Fibroblast of skin of scalp (primary cell): ENCODE measurements at regions not wholly inside any gene's neighbourhood (a gene's known extent, or its start where the extent isn't known, plus 50 kb on each side); places are given as distances from the start of the nearest gene placed in this dataset.
"Not testable (repeated sequence)": the region's sequence is repeated elsewhere in the genome, so short reads cannot be mapped to it uniquely, and the experiment has no call there.

ENCODE experiments used
- DNase-seq: peaks from one replicate; pipeline ENCODE4 v3.0.0-alpha.2; 2013

DNA sequence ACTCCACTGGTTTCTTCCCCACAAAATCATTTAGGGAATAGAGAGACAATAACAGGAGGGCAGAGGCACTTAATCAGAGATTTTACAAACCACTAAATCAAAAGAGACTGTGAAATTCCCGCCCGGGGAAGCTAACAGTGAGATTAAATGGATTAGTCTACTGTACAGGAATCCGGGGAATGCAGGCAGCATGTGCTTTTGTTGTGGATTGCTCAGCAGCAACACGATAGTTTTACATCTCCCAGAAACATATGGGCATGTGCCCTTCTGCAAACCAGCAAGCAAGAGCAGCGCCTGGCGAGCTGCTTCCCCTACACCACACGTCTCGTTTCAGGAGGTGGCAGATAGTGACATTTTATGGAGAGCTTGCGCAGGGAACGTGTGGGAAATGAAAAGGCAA, 382.3 kb downstream of the CD83 start:
- DNase-seq: peak; percentile 94

GRCh38 chr6:14500809-14501208, 383.2 kb downstream of the CD83 start:
- no peak for DNase-seq

DNA sequence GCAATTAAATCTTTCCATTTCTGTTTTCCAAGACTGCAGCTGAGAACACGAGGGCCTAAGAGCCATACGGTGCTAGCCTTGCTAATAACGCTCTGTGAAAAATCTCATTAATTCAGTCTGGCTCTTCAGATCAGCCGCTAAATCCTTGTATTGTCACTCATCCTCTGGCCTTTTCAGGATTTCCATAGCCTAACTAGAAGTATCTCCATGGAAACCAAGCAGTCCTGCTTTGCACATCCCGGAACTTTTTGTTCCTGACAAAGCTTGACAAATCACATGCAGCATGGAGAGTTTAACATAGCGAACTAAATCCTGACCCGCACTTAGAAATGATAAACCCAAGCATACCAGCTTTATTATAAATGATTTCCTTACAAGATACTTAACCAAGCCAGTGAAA, 383.7 kb downstream of the CD83 start:
- DNase-seq: no peak

DNA sequence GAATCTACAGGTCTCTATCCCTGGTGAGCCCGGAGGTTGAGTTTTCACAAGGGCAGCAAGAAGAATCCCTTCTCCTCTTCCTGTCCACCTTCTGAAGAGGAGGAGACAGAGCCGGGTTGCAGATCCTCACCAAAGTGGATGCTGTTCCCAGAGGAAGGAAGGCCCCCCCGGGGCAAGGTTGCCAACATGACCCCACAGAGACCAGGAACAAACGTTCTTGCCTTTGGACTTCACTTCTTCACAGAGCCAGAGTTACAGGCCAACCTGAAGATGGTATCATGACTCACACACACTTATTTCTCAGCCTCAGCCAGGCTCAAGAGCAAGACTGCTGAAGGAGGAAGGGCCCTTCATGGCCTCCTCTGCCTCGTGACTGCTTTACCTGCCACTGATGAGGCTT, 384.3 kb downstream of the CD83 start:
- DNase-seq: no peak

GRCh38 chr6:14502551-14502950, 385.0 kb downstream of the CD83 start:
- DNase-seq: no peak

GRCh38 chr6:14505401-14505800, 387.8 kb downstream of the CD83 start:
- DNase-seq: no peak

DNA sequence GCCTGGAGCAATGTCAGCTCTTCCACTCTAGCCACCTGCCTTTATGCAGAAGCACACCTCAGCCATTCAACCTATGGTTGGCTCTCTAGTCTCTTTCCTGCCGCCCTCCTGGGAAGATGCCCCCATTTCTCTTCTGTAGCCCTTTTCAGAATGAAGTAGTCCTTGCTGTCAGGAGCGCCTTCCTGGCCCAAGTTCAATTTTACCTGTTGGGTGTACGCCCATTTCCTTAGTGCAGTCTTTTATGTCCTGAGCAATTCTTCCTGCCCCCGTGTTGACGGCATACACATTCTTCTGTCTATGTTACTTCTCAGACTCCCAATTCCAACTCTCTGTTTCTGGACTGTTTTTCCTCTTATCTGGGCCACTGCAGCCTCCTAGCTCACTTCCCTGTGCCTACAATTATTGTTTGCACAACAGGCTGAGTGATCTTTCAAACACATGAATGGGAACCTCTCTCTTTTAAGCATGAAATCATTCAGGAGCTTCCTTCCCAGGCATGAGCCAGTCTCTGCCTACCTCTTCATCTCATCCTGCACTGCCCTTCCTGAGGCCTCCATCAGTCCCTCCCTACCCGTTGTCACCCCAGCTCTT, 389.2 kb downstream of the CD83 start:
- no peak for DNase-seq

DNA sequence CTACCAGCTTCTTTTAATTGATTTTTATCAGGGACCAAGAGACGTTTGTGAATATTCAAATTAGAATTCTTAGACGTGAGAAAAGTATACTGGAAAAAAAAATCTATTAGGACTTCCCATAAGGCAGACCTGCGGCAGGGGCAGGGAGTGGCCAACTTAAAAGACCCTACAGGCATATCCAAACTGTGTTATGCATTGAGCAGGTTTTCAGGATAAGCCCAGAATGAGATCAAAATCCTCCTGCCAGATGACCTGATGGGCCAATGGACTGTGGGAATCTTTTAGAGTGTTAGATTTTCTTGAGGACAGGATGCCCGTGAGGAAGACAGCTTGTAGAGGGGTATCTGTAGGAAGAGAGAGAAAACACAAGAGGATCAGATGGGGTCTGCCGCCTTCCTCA, 391.5 kb downstream of the CD83 start:
- DNase-seq: no peak

- DNase-seq: no peak
These were observed 392.5 kb downstream of the CD83 start for GRCh38 chr6:14510038-14510437.

GRCh38 chr6:14511061-14511586, 393.6 kb downstream of the CD83 start:
- no peak for DNase-seq

DNA sequence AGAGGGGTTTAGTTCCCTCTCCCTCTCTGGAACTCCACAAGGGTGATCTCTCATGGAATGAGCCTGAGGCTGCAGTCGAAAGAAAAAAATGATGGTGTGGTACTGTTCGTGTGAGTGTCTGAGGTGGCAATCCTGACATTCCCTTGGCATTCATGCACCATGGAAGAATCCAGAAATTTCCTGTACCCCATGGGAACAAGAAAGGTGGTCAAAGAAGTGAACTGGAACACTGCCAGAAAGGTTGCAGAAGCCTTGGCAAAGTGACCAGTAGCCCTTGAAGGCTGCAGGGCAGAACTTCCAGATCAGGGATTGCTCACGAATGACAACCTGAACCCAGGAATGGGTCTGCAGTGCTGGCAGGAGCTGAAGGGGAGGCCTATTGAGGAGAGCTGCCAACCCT, 394.7 kb downstream of the CD83 start:
- no peak for DNase-seq

GRCh38 chr6:14513496-14514393, 396.2 kb downstream of the CD83 start:
- DNase-seq: no peak

DNA sequence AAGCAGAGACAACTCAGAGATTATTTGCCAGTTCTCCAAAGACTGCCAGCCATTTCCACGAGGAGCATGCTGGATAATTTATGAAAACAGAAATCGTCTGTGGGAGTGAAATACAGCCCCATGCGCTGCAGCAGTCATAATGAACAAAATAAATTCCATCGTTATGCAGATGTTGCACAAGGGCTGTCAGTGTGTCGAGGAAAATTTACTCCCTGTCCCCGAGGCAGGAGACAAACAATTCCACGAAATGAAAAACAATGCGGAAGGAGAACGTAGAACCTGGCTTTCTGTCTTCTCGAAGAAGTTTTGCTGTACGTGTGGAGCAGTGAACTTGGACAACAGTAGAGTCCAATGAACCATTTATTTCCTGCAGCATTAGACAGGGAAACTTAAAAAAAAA, 399.4 kb downstream of the CD83 start:
- no peak for DNase-seq

DNA sequence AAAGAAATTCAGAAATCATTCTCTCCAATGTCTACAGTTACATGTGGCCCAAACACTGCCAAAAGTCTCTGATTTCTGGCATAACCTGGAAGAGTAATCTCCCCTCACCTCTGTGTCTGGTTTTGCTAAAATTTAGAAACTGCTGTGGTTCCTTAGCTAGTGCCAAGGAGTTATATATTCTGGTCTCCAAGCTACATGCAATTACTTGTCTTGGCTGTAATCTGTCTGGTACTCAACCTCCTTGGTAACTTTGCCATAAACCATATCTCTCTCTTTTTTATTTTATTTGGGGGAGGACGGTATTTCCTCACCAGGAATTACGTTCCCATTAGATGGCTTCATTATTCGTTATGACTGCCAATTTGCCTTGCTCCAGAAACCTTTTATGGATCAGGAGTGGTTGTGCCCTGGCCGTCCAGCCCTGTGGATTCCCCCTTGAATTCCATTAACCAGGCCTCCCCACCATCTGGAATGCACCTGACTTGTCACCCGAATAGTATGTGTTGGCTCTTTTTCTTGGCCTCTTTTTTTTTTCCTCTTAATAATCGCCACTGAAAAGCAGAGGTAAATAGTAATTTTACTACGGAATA, 400.0 kb downstream of the CD83 start:
- no peak for DNase-seq

DNA sequence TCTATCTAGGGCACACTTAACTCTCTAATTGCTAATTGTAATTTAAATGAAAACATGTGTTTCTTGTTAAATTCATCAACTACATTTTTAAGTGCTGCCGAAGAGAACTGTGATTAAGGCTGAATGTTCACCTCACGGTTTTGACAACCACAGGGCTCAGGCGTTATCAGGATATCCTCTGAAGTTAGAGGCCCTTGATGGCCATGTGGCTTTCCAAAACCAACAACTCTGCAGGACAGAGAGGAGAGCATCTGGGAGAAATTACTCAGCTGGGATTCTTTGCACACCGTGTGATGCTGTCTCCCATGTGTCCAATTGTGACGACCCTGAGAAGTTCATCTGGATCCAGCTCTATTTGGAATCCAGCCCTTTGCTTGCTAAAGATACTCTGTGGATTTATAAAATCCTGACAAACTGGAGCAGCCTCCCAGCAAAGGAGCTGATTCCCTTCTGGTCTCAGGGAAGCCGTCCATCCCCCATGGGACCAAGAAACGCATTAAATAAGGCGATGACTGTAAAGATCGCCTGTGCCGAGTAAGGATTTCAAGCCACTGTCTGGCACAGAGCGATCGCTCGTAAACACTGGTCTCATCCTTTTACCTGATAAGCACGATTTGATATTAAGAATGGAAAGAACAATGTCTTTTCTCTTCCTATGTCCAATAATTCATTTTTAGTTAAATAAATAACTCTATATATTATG, 401.1 kb downstream of the CD83 start:
- peak; percentile 50 for DNase-seq

DNA sequence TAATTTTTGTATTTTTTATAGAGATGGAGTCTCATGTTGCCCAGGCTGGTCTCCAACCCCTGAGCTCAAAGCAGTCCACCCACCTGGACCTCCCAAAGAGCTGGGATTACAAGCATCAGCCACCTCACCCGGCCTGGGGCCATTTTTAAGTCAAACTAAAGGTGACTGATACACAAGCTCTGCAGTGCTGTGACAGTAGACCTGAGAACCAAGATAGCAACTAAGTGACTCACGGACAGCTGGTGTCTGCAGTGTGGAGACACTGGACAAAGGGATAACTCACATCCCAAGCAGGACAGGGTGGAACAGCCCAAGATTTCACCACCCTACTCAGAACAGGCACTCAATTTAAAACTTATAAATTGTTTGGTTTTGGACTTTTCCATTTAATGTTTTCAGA, 402.5 kb downstream of the CD83 start:
- no peak for DNase-seq

GRCh38 chr6:14520536-14520935, 403.0 kb downstream of the CD83 start:
- no peak for DNase-seq

DNA sequence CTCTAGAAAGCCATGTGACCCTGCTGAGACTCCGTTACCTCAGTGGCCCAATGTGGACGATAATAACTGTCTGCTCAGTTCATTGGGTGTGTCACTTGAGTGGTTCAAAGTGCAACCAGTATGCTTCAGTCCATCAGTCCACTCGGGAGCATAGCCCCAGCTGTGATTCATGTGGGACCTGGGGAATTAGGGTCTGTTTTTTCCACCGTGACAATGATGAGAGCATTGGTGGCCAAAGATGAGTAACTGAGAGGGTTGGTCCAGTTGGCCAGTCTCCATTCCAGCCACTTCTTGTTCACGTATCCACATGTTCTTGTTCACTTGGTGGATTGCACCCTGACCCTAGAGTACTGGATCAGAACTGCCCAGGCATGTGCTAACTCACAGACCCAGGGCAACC, 403.6 kb downstream of the CD83 start:
- DNase-seq: no peak

DNA sequence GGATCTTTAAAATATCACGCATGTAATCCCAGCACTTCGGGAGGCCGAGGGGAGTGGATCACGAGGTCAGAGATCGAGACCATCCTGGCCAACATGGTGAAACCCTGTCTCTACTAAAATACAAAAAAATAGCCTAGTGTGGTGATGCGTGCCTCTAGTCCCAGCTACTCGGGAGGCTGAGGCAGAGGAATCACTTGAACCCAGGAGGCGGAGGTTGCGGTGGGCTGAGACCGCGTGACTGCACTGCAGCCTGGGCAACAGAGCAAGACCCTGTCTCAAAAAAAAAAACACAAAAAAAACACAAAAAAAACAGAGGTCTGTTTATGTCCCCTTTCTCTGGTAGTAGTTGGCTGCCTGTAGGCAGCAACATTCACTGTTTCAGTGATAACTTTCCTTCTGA, 404.3 kb downstream of the CD83 start:
- not testable (repeated sequence) for DNase-seq

GRCh38 chr6:14524319-14524718, 406.7 kb downstream of the CD83 start:
- peak; percentile 76 for DNase-seq

DNA sequence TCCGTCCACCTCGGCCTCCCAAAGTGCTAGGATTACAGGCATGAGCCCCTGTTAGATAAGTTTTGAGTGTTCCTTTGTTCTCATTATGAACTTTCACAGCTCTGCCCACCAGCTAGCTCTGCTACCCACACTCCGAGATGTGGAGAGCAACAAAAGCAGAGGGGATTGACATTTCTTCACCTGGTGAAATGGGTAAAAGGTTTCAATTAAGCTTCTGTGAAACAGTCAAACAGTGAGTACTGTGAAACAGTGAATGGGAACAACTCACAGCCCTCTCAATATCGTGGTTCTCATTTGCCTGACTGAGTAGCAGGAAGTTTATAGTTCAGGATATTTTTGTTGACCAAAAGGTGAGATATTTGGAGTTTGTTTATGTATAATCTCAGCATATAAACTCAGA, 412.8 kb downstream of the CD83 start:
- DNase-seq: no peak

GRCh38 chr6:14533446-14533845, 415.9 kb downstream of the CD83 start:
- no peak for DNase-seq

GRCh38 chr6:14537030-14537429, 419.5 kb downstream of the CD83 start:
- no peak for DNase-seq
